ENCODE measurements at regions not wholly inside any gene's neighbourhood (a gene's known extent, or its start where the extent isn't known, plus 50 kb on each side); places are given as distances from the start of the nearest gene placed in this dataset.

GRCh38 chr5:161138751-161139455 is 286.9 kb upstream of the ATP10B start:
- ATAC-seq (no peak), DNase-seq (ENCODE audit: low spot score) (no peak)
- intact Hi-C loops (cut with DNase I), result no loop called here

GRCh38 chr5:161134956-161135355 is 282.9 kb upstream of the ATP10B start:
- DNase-seq (ENCODE audit: low spot score) (no peak), ATAC-seq (no peak)
- intact Hi-C loops (cut with DNase I), result no loop called here

- ATAC-seq (no peak), DNase-seq (ENCODE audit: low spot score) (no peak)
- intact Hi-C loops (cut with DNase I), result no loop called here
Measured at GRCh38 chr5:161134083-161134482, 282.1 kb upstream of the ATP10B start.

- ATAC-seq (no peak), DNase-seq (ENCODE audit: low spot score) (no peak)
Measured at GRCh38 chr5:161115941-161116340, 263.9 kb upstream of the ATP10B start.

GRCh38 chr5:161112371-161112770 is 260.4 kb upstream of the ATP10B start:
- ATAC-seq, result no peak
- intact Hi-C loops (cut with DNase I), result no loop called here
- no peak for DNase-seq (ENCODE audit: low spot score)

More at GRCh38 chr5:161115941-161116340, 263.9 kb upstream of the ATP10B start:
- intact Hi-C loops (cut with DNase I), result no loop called here

GRCh38 chr5:161105525-161105924 is 253.5 kb upstream of the ATP10B start:
- intact Hi-C loops (cut with DNase I), result no loop called here
- ATAC-seq, result peak; percentile 86
- no peak for DNase-seq (ENCODE audit: low spot score)

- DNase-seq (ENCODE audit: low spot score) (no peak), ATAC-seq (no peak)
- intact Hi-C loops (cut with DNase I), result no loop called here
Measured at GRCh38 chr5:161098516-161098915, 246.5 kb upstream of the ATP10B start.

- intact Hi-C loops (cut with DNase I), result no loop called here
- no peak for ATAC-seq
- DNase-seq (ENCODE audit: low spot score), result no peak
Measured at GRCh38 chr5:161096581-161096980, 244.6 kb upstream of the ATP10B start.

- intact Hi-C loops (cut with DNase I), result no loop called here
Measured at GRCh38 chr5:161095953-161096352, 243.9 kb upstream of the ATP10B start.

GRCh38 chr5:161094411-161094810 is 242.4 kb upstream of the ATP10B start:
- intact Hi-C loops (cut with DNase I), result no loop called here
- no peak for DNase-seq (ENCODE audit: low spot score)
- no peak for ATAC-seq

More at GRCh38 chr5:161095953-161096352, 243.9 kb upstream of the ATP10B start:
- ATAC-seq (no peak), DNase-seq (ENCODE audit: low spot score) (no peak)

- ATAC-seq, result no peak
- no peak for DNase-seq (ENCODE audit: low spot score)
- intact Hi-C loops (cut with DNase I), result no loop called here
Measured at GRCh38 chr5:161093100-161093499, 241.1 kb upstream of the ATP10B start.

GRCh38 chr5:161089569-161089968 is 237.6 kb upstream of the ATP10B start:
- DNase-seq (ENCODE audit: low spot score), result no peak
- intact Hi-C loops (cut with DNase I), result no loop called here
- ATAC-seq, result no peak

- intact Hi-C loops (cut with DNase I), result no loop called here
- no peak for DNase-seq (ENCODE audit: low spot score)
- no peak for ATAC-seq
Measured at GRCh38 chr5:161086461-161086860, 234.4 kb upstream of the ATP10B start.

GRCh38 chr5:161085056-161085455 is 233.0 kb upstream of the ATP10B start:
- DNase-seq (ENCODE audit: low spot score) (no peak), ATAC-seq (no peak)
- intact Hi-C loops (cut with DNase I), result no loop called here

- DNase-seq (ENCODE audit: low spot score) (no peak), ATAC-seq (no peak)
- intact Hi-C loops (cut with DNase I), result no loop called here
Measured at GRCh38 chr5:161084115-161084514, 232.1 kb upstream of the ATP10B start.

- intact Hi-C loops (cut with DNase I), result no loop called here
- ATAC-seq (no peak), DNase-seq (ENCODE audit: low spot score) (no peak)
Measured at GRCh38 chr5:161078793-161079192, 226.8 kb upstream of the ATP10B start.

GRCh38 chr5:161077936-161078545 is 226.0 kb upstream of the ATP10B start:
- no peak for DNase-seq (ENCODE audit: low spot score)

GRCh38 chr5:161077496-161077895 is 225.5 kb upstream of the ATP10B start:
- intact Hi-C loops (cut with DNase I), result no loop called here
- ATAC-seq, result no peak
- DNase-seq (ENCODE audit: low spot score), result no peak

More at GRCh38 chr5:161077936-161078545, 226.0 kb upstream of the ATP10B start:
- intact Hi-C loops (cut with DNase I), result no loop called here
- no peak for ATAC-seq

- ATAC-seq (no peak), DNase-seq (ENCODE audit: low spot score) (no peak)
- intact Hi-C loops (cut with DNase I), result no loop called here
Measured at GRCh38 chr5:161064781-161065180, 212.8 kb upstream of the ATP10B start.

- ATAC-seq (no peak), DNase-seq (ENCODE audit: low spot score) (no peak)
- intact Hi-C loops (cut with DNase I), result no loop called here
Measured at GRCh38 chr5:161064297-161064696, 212.3 kb upstream of the ATP10B start.

- intact Hi-C loops (cut with DNase I), result no loop called here
- no peak for ATAC-seq
- no peak for DNase-seq (ENCODE audit: low spot score)
Measured at GRCh38 chr5:161058781-161059180, 206.8 kb upstream of the ATP10B start.

Data from sciatic nerve (tissue), 2 donors.